ENCODE measurements at regions not wholly inside any gene's neighbourhood (a gene's known extent, or its start where the extent isn't known, plus 50 kb on each side); places are given as distances from the start of the nearest gene placed in this dataset.

GRCh38 chr6:55642366-55642765, 63.4 kb upstream of the HMGCLL1 start:
- TF ChIP-seq CTCF (IDR thresholded peaks at IDR 0.05) (no peak), POLR2A (IDR thresholded peaks at IDR 0.05) (no peak)
